HG03159 (cell line): ENCODE measurements at regions not wholly inside any gene's neighbourhood (a gene's known extent, or its start where the extent isn't known, plus 50 kb on each side); places are given as distances from the start of the nearest gene placed in this dataset.

Experiments
- ATAC-seq: cut with Tn5 transposase; IDR thresholded peaks from one replicate; pipeline ENCODE4 v1.9.1; 2021; ENCODE audit warnings: mild to moderate bottlenecking, moderate library complexity; ENCODE audit not compliant: unreplicated experiment

GRCh38 chr5:67437905-67438845, 241.6 kb upstream of the CD180 start:
- ATAC-seq: no peak

- no peak for ATAC-seq
Observed at GRCh38 chr5:67435032-67435431, 238.4 kb upstream of the CD180 start.

DNA sequence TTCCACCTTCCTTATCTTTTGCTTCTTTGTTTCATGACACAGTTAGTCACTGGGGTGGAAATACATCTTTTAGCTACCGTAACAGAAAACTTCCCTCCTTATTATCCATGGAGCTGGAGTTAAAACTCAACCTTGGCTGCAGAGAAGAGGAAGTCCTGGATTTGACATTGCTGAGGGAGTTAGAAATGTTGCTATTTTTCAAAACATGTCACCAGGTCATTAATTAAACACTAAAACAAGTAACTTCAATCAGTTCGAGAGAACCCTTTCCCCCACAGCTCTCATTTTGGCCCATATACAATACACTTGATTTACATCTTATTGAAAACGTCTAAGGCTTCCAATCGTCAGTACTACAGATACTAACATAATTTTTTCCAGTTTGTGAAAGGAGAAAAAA, 237.9 kb upstream of the CD180 start:
- ATAC-seq: no peak

DNA sequence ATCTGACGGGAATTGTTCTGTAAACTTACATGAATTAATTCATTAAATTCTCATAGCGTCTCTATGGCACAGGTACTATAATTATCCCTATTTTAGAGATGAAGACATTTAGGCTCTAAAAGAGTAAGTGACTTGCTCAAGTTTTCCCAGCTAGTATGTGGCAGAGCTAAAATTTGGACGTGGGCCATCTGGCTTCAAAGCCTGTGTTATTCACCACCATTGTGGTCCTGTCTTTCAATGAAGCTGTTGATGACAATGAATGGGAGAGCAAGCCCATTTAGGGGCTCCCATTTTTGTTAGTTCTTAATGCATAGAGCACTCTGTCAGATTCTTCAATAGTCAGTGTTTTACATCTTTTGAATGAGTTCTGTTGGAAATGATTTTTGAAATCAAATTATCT, 236.0 kb upstream of the CD180 start:
- ATAC-seq: no peak

DNA sequence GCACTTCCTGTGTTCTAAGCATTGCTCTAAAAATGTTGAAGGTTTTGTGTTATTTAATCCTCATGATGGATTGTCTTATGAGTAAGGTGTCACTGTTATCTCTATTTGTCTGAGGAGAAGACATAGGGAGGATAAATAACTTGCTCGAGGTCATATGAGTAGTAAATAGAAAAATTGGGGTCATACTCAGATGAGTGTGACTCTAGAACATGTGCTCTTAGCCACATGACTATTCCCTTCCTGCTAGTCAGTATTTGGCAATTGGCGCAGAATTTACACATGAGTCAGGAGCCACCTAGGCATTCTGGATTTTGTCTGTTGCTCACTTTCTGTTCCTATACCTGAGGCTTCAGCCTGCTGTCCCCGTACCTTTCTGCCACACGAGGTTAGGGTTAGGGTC, 234.6 kb upstream of the CD180 start:
- ATAC-seq: no peak

GRCh38 chr5:67427850-67428298, 231.3 kb upstream of the CD180 start:
- ATAC-seq: no peak

DNA sequence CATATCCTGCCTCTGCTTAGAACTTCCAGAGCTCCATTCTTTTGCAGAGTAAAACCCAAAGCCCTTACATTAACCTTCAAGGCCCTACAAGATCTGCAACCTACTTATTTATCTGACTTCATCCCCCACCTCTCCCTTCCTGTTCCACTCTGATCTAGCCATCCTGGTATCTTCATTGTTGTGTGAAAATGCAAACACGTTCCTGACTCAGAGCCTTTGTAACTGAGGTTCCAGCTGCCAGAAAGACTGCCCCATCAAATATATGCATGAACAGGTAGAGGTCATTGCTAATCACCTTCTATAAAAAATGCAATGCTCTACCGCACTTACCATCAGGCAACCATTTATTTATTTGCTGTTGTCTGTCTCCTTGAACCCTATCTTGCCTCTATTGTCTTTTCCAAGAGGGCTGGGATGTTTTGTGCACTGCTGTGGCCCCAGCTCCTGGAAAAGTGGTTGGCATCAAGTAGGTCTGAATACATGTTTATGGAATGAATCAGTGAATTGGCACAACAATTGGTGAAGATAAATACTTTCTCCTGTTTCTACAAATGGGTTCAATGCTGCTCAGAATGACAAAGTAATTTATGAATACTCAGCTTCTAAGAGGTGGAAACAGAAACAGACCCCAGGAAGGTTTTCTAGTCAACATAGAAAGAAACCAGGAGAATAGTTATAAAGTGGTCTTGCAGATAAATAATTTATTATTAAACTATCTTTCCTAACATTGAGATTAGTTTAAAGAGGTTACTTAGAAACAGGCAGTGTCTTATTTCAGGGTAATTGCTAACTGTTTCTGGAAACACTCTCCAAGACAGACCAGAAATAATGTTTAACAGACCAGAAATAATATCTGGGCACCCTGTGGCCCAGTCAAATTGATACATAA, 230.6 kb upstream of the CD180 start:
- no peak for ATAC-seq

DNA sequence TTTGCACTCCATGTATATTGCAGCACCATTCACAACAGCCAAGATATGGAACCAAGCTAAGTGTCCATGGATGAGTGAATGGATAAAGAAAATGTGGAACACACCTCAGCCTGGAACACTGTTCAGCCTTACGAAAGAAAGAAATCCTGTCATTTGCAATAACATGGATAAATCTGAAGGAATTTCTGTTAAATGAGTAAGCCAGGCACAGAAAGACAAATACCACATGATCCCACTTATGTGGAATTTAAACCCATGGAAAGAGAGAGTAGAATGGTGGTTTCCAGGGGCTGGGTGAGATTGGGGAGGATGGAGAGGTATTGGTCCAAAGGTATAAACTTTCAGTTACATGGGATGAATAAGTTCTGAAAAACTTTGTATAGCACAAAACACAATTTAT, 228.9 kb upstream of the CD180 start:
- no peak for ATAC-seq

GRCh38 chr5:67417839-67418238, 221.2 kb upstream of the CD180 start:
- ATAC-seq: no peak

- no peak for ATAC-seq
Observed at GRCh38 chr5:67416986-67417385, 220.4 kb upstream of the CD180 start.

DNA sequence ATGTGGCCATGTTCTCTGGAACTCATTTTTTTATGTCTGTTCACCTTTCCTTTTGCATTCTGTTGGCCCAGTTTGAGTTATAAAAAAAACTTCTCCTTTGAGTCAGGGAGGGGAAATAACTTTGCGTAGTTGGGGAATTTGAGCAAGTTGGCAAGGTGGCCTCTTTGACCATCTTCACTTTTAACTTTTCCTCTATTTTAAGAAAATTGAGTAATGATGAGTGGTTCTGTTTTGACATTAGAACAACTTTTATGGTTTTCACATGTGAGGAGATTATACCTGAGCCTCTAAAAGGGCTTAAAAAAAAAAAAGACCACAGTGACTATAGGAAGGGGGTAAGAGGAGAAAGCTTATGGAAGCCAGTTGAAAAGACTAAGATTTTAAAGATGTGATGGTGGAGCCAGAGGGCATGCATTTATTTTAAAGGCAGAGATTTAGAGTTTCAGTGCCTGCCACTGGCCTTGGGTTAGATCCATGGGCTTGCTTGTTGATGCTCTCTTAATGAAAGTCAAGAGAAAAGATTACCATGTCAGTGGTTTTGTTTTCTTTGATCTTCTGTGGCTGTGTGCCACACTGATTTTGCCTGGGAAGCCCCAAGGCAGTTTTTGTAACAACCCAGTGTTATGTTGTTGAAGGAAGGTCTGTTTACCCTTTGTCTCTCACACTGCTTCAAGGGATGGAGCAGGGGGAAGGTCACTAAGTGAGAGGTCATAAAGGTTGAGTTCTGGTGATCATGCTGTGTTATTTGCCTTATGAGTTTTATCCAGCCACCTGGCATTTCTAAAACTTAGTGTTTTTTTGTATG, 219.7 kb upstream of the CD180 start:
- no peak for ATAC-seq

GRCh38 chr5:67414712-67415111, 218.1 kb upstream of the CD180 start:
- no peak for ATAC-seq

DNA sequence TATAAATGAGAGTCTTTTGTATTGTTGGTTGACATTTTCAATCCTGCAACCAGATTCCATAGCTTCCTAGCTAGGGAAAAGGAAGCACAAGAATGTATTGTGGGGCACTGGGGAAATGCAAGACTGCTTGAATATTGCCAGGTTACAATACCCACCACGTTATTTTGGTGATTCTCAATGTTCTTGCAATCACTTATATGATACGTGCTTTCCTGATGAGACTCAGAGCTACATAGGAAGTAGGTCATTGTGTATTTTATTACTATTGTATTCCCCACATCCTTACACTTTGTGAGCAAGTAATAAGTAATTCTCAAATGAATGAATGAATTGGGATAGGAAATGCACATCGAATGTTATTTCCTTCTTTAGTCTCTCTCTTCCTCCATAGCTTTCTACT, 217.1 kb upstream of the CD180 start:
- no peak for ATAC-seq

- ATAC-seq: no peak
Observed at GRCh38 chr5:67409126-67409777, 212.7 kb upstream of the CD180 start.

DNA sequence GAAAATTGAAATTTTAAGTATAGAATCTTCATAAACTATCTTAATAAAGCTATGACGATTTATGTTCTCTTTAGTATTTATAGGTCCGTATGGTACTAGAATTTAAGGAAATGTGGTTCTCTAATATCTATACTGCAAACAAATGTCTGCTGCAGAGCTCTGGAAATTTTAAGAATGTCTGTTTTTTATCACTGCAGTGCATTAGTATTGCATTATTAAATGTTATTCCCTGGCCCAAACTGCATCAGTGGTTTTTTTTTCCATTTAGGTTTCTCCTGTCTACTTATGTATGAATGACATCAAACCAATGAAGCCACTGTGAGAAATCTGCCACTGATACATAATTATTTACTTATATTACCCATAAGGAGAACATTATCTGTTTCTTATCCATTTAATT, 211.4 kb upstream of the CD180 start:
- ATAC-seq: no peak

DNA sequence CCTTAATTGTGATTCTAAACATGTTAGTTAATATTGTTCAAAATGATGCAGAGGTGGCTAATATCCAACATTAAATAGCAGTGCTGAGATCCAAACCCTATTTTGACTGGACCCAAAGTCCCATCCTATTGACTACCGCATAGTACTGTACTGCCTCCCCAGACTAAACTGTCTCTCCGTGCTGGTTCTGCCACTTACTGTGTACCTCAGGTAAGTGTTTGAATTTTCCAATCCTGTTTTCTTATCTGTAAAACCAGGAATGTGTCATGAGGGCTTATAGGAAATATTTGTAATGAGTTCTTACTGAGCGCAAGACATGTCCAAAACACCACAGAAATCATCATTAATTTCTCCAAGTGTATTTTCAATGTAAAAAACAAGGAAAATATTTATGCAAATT, 209.2 kb upstream of the CD180 start:
- no peak for ATAC-seq

- no peak for ATAC-seq
Observed at GRCh38 chr5:67405101-67405364, 208.4 kb upstream of the CD180 start.

- no peak for ATAC-seq
Observed at GRCh38 chr5:67404256-67405100, 207.9 kb upstream of the CD180 start.

- no peak for ATAC-seq
Observed at GRCh38 chr5:67402526-67402925, 205.9 kb upstream of the CD180 start.

DNA sequence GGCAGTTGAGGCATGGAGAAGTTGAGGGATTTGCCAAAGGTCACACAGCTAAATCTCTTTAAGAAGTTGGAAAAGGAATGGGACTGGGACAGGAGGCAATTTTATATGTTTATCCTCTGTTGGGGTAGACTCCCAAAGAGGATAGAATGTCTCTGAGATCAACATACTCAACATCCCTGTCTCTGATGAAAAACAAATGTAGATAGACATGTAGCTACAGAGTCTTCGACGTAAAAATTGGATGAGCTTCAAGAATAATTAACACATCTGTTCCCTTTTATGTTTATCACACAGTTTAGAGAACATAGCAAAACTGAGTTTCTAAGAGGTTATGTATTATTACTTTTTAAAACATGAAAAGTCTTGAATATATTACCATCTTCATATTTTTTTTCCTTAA, 204.6 kb upstream of the CD180 start:
- ATAC-seq: no peak
